Activated T-cell treated with anti-CD3 and anti-CD28 coated beads, Interleukin-2, amount 50 U/mL, for 72 hours (primary cell): ENCODE measurements at regions not wholly inside any gene's neighbourhood (a gene's known extent, or its start where the extent isn't known, plus 50 kb on each side); places are given as distances from the start of the nearest gene placed in this dataset.
"Not testable (repeated sequence)": the region's sequence is repeated elsewhere in the genome, so short reads cannot be mapped to it uniquely, and the experiment has no call there.

Experiments
- ATAC-seq, 2 donors: fragments of 150-1000 bp; cut with Tn5 transposase; replicated peaks in 1 of 2; 2 replicates each; pipeline ENCODE4 v1.10.0; 2021; ENCODE audit warnings: moderate library complexity in 2 of 2, mild to moderate bottlenecking in 1 of 2
- DNase-seq, 2 donors: peaks; one replicate each; pipeline ENCODE4 v3.0.0; 2021 to 2022; ENCODE audit warnings: mixed read lengths in 1 of 2
- H3K27ac Mint-ChIP-seq: one replicate; pipeline ENCODE4 v1.8.0; 2022; ENCODE audit warnings: mild to moderate bottlenecking, moderate library complexity, mixed read lengths
- H3K27me3 Mint-ChIP-seq: one replicate; pipeline ENCODE4 v1.8.0; 2022; ENCODE audit warnings: low read depth, mixed read lengths
- H3K36me3 Mint-ChIP-seq, 2 donors: one replicate each; pipeline ENCODE4 v1.8.0; 2022; ENCODE audit warnings: mixed read lengths in 2 of 2, mild to moderate bottlenecking in 1 of 2; ENCODE audit not compliant: insufficient read depth in 2 of 2
- H3K4me1 Mint-ChIP-seq: one replicate; pipeline ENCODE4 v1.8.0; 2022; ENCODE audit warnings: low read depth, mixed read lengths
- H3K4me3 Mint-ChIP-seq, 2 donors: one replicate each; pipeline ENCODE4 v1.8.0; 2022; ENCODE audit warnings: mild to moderate bottlenecking in 2 of 2, mixed read lengths in 2 of 2, moderate library complexity in 2 of 2
- H3K9me3 Mint-ChIP-seq, 2 donors: one replicate each; pipeline ENCODE4 v1.8.0; 2022; ENCODE audit warnings: mixed read lengths in 2 of 2

DNA sequence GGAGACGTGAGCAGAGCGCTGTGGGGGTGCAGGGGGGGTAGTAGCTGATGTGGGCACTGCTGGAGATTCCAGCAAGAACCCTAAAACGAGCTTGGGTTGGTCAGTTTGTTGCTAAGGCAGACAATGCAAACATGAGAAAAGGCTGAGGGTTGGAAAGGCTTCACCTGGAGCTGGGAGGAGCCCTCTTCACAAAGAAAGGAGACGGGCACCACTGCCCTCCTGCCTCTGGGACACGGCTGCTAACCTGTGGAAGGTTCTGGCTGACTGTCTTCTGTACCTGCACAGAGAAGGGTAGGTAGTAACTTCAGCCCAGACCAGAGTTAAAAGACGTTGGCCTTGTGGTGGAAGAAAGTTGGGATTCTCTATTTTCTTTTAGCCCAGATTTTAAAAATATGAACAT is 108.7 kb downstream of the SUCLA2 start:
- H3K27ac Mint-ChIP-seq, result no peak overlapping the region
- ATAC-seq (no peak), DNase-seq (no peak)
- no peaks in the 10 kb centered on the region for H3K9me3 Mint-ChIP-seq
- H3K27me3 Mint-ChIP-seq, result no peaks in the 10 kb centered on the region
- H3K4me3 Mint-ChIP-seq, result no peak overlapping the region
- H3K36me3 Mint-ChIP-seq, result peaks cover 0 to 1% of the 10 kb centered on the region in 2 donors
- H3K4me1 Mint-ChIP-seq, result peaks cover 8% of the 10 kb centered on the region

DNA sequence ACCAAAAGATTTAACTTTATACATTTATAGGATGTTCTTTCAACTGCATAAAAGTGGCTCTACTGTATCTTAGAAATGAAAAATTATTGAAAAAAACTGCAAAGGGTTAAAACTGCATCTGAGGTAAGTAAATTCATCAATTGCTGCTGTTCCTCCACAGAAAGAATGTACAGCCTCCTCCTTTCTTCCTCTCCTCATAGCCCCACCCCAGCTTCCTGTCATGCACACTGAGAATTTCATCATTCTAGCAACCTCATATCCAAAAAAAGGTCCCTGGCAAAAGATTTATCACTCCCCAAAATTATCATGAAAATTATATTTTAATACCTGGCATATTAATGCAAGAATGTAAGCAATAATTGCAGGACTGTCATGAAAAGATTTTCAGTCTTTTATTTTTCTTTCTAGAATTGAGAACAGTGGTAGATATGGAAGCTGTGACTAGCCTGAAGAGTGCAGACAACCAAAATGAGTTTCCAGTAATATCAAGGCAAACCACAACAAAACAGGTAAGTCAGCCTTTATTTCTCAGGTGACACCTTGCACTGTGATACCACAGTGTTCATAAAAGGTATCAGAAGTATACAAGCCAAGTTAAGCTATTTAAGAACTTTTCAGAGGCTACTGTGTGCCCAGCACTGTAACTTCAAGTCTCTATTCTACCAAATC is 110.8 kb downstream of the SUCLA2 start:
- H3K4me3 Mint-ChIP-seq, result peak overlapping the region; percentile 48 to 72
- H3K27me3 Mint-ChIP-seq, result no peaks in the 10 kb centered on the region
- peaks cover 12% of the 10 kb centered on the region for H3K4me1 Mint-ChIP-seq
- H3K27ac Mint-ChIP-seq, result peak overlapping the region; percentile 56
- H3K9me3 Mint-ChIP-seq, result no peaks in the 10 kb centered on the region
- ATAC-seq (peak; percentile 69 to 73), DNase-seq (peak in 1 of 2 donors; percentile 13)
- no peaks in the 10 kb centered on the region for H3K36me3 Mint-ChIP-seq

DNA sequence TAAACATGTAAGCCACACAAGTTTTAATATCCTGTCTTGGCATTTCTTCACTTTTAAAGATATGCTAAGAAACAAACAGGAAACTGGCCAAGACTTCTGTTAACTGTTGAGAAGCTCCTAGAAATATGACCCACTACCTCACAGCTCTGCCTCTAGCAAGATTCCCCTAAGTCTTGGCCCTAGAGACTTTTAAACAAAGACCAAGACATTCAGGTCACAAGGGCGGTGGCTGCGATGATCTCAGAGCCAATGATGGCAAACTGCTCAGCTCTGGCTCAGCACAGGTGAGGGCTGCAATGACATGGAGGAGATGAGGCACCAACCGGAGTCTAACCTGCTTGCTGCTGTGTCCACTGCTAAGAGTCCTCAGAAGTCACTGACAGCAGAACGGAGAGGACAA is 114.8 kb downstream of the SUCLA2 start:
- no peaks in the 10 kb centered on the region for H3K9me3 Mint-ChIP-seq
- H3K36me3 Mint-ChIP-seq, result no peaks in the 10 kb centered on the region
- no peak overlapping the region for H3K4me3 Mint-ChIP-seq
- DNase-seq, result no peak
- H3K27me3 Mint-ChIP-seq, result no peaks in the 10 kb centered on the region
- H3K4me1 Mint-ChIP-seq, result peaks cover 12% of the 10 kb centered on the region
- ATAC-seq, result peak in 1 of 2 donors; percentile 23
- no peak overlapping the region for H3K27ac Mint-ChIP-seq

DNA sequence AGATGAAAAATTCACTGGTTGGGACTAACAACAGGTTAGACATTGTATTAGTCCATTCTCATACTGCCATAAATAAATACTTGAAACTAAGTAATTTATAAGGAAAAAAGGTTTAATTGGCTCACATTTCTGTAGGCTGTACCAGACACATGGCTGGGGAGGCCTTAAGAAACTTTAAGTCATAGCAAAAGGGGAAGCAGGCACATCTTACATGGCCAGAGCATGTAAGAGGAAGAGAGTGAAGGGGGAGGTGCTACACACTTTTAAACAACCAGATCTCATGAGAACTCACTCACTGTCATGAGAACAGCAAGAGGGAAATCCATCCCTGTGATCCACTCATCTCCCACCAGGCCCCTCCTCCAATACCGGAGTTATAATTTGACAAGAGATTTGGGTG is 125.9 kb downstream of the SUCLA2 start:
- H3K4me1 Mint-ChIP-seq, result no peaks in the 10 kb centered on the region

DNA sequence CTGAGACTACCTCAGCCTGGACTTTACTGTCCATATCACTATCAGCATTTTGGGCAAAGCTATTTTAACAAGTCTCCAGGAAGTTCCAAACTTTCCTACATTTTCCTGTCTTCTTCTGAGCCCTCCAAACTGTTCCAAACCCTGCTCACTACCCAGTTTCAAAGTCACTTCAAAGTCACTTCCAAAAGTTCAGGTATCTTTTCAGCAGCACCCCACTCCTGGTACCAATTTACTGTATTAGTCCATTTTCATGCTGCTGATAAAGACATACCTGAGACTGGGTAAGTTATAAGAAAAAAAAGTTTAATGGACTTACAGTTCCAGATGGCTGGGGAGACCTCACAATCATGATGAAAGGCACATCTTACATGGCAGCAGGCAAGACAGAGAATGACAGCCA is 127.1 kb downstream of the SUCLA2 start:
- H3K4me3 Mint-ChIP-seq, DNase-seq, H3K4me1 Mint-ChIP-seq, H3K36me3 Mint-ChIP-seq, H3K27me3 Mint-ChIP-seq, H3K27ac Mint-ChIP-seq, ATAC-seq: not testable (repeated sequence)
- peaks cover 7 to 16% of the 10 kb centered on the region in 2 donors for H3K9me3 Mint-ChIP-seq

More for the DNA sequence above, 125.9 kb downstream of the SUCLA2 start:
- DNase-seq (no peak), ATAC-seq (no peak)
- H3K9me3 Mint-ChIP-seq, result peaks cover 7 to 16% of the 10 kb centered on the region in 2 donors
- peaks cover 5 to 8% of the 10 kb centered on the region in 2 donors for H3K36me3 Mint-ChIP-seq
- no peak overlapping the region for H3K4me3 Mint-ChIP-seq
- no peak overlapping the region for H3K27ac Mint-ChIP-seq
- no peaks in the 10 kb centered on the region for H3K27me3 Mint-ChIP-seq

DNA sequence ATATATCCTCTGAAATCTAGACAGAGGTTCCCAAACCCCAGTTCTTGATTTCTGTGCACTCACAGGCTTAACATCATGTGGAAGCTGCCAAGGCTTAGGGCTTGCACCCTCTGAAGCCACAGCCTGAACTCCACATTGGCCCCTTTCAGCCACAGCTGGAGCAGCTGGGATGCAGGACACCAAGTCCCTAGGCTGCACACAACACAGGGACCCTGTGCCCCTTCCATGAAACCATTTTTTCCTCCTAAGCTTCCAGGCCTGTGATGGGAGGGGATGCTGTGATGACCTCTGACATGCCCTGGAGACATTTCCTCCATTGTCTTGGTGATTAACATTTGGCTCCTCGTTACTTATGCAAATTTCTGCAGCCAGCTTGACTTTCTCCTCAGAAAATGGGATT is 127.8 kb downstream of the SUCLA2 start:
- not testable (repeated sequence) for H3K4me3 Mint-ChIP-seq, H3K36me3 Mint-ChIP-seq, H3K27me3 Mint-ChIP-seq, DNase-seq, H3K27ac Mint-ChIP-seq, H3K4me1 Mint-ChIP-seq, ATAC-seq
- H3K9me3 Mint-ChIP-seq, result peaks cover 7 to 16% of the 10 kb centered on the region in 2 donors

DNA sequence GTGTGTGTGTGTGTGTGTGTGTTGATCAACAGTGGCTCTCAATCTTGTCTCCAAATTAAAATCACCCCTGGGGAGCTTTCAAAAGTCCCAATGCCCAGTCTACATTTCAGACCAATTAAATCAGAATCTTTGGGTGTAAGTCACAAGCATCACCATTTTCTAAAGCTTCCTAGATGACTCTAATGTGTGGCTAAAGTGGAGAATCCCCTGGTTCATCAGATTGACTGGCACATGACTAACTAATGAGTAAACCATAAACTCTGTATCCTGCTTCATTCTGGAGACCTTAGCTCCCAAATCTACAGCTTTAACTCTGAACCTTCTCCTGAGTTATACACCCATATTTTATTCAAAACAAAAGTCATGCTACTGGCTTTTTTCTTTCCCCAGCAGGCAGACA is 131.3 kb downstream of the SUCLA2 start:
- H3K27ac Mint-ChIP-seq, result no peak overlapping the region
- peaks cover 5 to 8% of the 10 kb centered on the region in 2 donors for H3K36me3 Mint-ChIP-seq
- peaks cover 7 to 11% of the 10 kb centered on the region in 2 donors for H3K9me3 Mint-ChIP-seq
- H3K4me3 Mint-ChIP-seq, result no peak overlapping the region
- DNase-seq, result no peak
- H3K27me3 Mint-ChIP-seq, result no peaks in the 10 kb centered on the region
- H3K4me1 Mint-ChIP-seq, result no peaks in the 10 kb centered on the region
- ATAC-seq, result peak in 1 of 2 donors; percentile 60

DNA sequence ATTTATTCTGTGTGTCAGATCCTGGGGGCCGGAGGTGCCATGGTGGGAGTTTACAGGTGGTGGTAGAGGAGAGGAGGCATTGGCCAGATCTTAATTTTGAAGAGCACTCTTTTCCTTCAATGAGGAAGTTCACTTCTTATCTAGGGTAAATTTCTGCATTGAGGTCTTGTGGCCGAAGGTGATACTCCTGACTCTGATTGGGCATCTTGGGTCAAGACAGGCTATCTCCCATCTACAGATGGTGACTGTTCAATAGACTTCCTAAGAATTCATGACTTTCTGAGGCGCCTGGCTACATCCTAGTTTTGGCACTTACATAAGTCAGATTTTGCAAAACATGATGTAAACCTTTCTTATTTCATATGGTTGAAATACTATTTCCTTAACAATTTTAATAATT is 135.2 kb downstream of the SUCLA2 start:
- no peaks in the 10 kb centered on the region for H3K27me3 Mint-ChIP-seq
- H3K27ac Mint-ChIP-seq, result no peak overlapping the region
- ATAC-seq (no peak), DNase-seq (no peak)
- H3K4me1 Mint-ChIP-seq, result no peaks in the 10 kb centered on the region
- no peak overlapping the region for H3K4me3 Mint-ChIP-seq
- H3K36me3 Mint-ChIP-seq, result no peaks in the 10 kb centered on the region
- H3K9me3 Mint-ChIP-seq, result peaks cover 2 to 5% of the 10 kb centered on the region in 2 donors

DNA sequence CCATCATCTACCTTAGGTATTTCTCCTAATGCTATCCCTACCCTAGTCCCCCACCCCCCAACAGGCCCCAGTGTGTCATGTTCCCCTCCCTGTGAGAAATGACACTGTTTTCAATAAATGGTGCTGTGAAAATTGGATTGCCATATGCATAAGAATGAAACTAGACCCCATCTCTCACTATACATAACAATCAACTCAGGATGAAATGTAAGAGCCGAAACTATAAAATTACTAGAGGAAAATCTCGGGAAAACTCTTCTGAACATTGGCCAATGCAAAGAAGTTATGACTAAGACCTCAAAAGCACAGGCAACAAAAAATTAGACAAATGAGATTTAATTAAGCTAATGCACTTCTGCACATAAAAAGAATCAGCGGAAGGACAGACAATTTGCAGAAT is 138.2 kb downstream of the SUCLA2 start:
- no peaks in the 10 kb centered on the region for H3K27me3 Mint-ChIP-seq

DNA sequence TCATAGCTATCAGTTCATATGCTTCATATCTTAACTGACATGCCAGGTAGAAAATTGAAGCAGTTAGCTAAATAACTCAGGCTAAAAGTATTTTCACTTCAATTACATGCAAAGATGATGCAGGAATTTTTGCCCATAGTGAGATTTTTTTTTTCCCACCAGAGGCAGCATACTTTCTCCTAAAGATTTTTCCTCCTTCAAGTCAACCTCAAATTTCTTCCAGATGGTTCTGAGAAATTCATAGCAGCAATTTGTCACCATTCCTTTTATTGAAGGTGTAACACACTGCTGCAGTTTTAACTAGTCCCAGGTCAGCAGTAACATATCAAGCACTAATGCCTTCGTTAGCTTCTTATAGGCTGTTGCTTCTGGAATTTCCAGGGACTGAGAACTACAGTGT is 141.9 kb downstream of the SUCLA2 start:
- H3K4me1 Mint-ChIP-seq, result no peaks in the 10 kb centered on the region
- H3K36me3 Mint-ChIP-seq, result no peaks in the 10 kb centered on the region
- no peak overlapping the region for H3K4me3 Mint-ChIP-seq
- H3K27me3 Mint-ChIP-seq, result no peaks in the 10 kb centered on the region
- DNase-seq (no peak), ATAC-seq (no peak)
- H3K9me3 Mint-ChIP-seq, result peaks cover 0 to 5% of the 10 kb centered on the region in 2 donors
- no peak overlapping the region for H3K27ac Mint-ChIP-seq

More for the DNA sequence above, 138.2 kb downstream of the SUCLA2 start:
- Mint-ChIP-seq H3K36me3 (no peaks in the 10 kb centered on the region), H3K9me3 (peaks cover 0 to 5% of the 10 kb centered on the region in 2 donors), H3K4me3 (no peak overlapping the region), H3K4me1 (no peaks in the 10 kb centered on the region), H3K27ac (no peak overlapping the region)
- DNase-seq, result no peak
- no peak for ATAC-seq

DNA sequence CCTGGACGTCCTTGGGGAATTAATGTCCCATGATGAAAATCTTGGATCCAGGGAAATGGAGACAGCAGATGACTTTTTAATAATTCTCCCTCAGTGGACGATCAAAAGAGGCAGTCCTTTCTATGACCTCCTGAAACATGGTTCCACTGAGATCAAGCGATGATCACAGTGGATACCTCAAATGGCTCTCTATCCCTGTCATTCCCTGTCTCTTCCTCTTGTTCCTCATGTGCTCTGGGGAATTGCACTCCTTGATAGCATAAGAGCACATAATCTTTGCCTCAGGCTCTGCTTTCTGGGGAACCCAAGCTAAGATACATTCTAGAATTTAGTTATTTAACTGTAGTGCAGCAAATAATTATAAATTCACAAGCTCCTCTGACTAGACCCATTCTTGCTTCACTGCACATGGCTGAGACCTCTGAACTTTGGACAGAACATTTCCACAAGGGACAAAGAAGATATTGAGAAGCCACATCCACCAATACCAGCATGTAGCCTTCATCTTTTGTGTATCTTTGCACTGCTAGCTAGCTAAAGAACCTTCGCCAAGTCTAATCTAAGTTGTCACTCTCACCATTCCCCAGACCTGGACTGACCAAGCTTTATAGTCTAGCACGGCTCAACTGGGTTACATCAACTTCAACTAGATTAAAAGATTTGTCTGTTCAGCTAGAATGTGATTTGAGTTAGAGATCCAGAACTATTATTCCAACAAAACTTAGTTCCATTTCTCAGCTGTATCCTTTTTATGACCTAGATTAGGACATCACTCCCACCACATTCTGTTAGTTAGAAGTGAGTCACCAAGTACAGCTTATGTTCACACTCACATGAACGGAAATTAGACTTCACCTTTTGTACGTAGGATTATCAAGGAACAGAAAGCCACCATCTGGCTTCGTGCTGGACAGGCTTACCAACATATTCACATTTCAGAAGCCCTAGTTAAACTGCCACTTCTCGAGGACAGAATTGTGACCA is 142.7 kb downstream of the SUCLA2 start:
- Mint-ChIP-seq H3K27me3 (no peaks in the 10 kb centered on the region), H3K4me1 (no peaks in the 10 kb centered on the region), H3K4me3 (no peak overlapping the region), H3K27ac (no peak overlapping the region), H3K36me3 (no peaks in the 10 kb centered on the region), H3K9me3 (peaks cover 0 to 5% of the 10 kb centered on the region in 2 donors)
- DNase-seq, result no peak
- ATAC-seq, result no peak

DNA sequence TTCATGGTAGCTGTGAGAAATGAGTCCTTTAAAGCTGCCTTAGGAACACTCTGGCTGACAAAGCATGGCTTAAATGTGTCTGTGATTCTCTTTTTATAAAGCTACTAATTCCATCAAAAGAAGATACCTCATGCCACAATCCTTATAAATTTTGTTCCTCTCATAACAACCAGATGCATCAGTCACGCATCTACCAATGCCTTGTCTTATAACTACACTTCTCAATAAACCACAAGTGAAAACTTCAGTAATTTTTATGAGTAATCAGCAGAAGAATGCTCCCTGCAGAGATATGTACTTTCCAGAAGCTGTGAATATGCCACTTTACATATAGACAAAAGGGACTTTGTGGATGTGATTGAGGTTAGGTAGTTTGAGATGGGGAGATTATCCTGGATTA is 147.8 kb downstream of the SUCLA2 start:
- no peak for ATAC-seq
- no peak overlapping the region for H3K27ac Mint-ChIP-seq
- no peaks in the 10 kb centered on the region for H3K4me1 Mint-ChIP-seq
- DNase-seq, result no peak
- no peaks in the 10 kb centered on the region for H3K36me3 Mint-ChIP-seq
- H3K9me3 Mint-ChIP-seq, result no peaks in the 10 kb centered on the region
- no peaks in the 10 kb centered on the region for H3K27me3 Mint-ChIP-seq
- no peak overlapping the region for H3K4me3 Mint-ChIP-seq

DNA sequence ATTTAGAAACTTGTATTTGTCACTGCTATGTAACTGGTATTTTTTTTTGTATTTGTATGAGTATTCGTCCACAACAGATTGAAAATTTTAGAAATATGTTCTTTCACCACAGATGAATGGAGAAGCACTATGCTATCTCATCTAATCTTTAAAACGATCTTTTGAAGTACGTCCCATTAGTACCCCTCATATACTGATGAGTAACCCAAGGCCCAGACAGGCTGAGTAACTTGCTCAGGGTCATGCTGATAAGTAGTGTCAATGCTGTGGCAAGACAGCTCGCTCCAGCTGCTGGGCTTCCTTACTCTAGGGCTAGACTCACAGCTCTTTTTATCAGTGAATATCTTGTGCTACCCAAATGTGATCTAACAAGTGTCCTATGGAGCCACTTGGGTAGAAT is 154.2 kb downstream of the SUCLA2 start:
- no peak for ATAC-seq
- Mint-ChIP-seq H3K9me3 (peaks cover 0 to 2% of the 10 kb centered on the region in 2 donors), H3K27ac (no peak overlapping the region), H3K4me3 (no peak overlapping the region), H3K4me1 (no peaks in the 10 kb centered on the region), H3K36me3 (no peaks in the 10 kb centered on the region), H3K27me3 (no peaks in the 10 kb centered on the region)
- DNase-seq, result no peak
